Colonic mucosa (tissue), 4 donors: ENCODE measurements at regions not wholly inside any gene's neighbourhood (a gene's known extent, or its start where the extent isn't known, plus 50 kb on each side); places are given as distances from the start of the nearest gene placed in this dataset.
"Not testable (repeated sequence)": the region's sequence is repeated elsewhere in the genome, so short reads cannot be mapped to it uniquely, and the experiment has no call there.

ENCODE experiments used
- DNase-seq: peaks from one replicate; pipeline ENCODE4 v3.0.0-alpha.2; 2020
- H3K27ac ChIP-seq: fragments of 200-600 bp; one replicate; pipeline ENCODE4 v1.8.0; 2021
- H3K27me3 ChIP-seq: fragments of 200-600 bp; one replicate; pipeline ENCODE4 v1.8.0; 2021
- H3K36me3 ChIP-seq: fragments of 200-600 bp; one replicate; pipeline ENCODE4 v1.8.0; 2021
- H3K4me1 ChIP-seq: fragments of 200-600 bp; one replicate; pipeline ENCODE4 v1.8.0; 2021; ENCODE audit warnings: mild to moderate bottlenecking
- H3K4me3 ChIP-seq: fragments of 200-600 bp; one replicate; pipeline ENCODE4 v1.8.0; 2021
- H3K9ac ChIP-seq, 2 donors: one replicate each; pipeline ENCODE4 v1.7.0; 2013; ENCODE audit warnings: control low read depth in 2 of 2, low read depth in 2 of 2, low read length in 2 of 2
- H3K9me3 ChIP-seq: fragments of 200-600 bp; one replicate; pipeline ENCODE4 v1.8.0; 2021
- CTCF ChIP-seq: fragments of 200-600 bp; IDR thresholded peaks from one replicate; pipeline ENCODE4 v1.8.0; 2022; ENCODE audit warnings: antibody characterized with exemption, mild to moderate bottlenecking
- intact Hi-C: fragments of 100-400 bp; cut with DNase I; formaldehyde crosslinking; loops from one replicate; pipeline ENCODE4 v1.14.1; 2022
- donor health status: healthy.
- donor health status: DM: no; HTN: no; CAD: no.
- donor health status: DM: no; HTN: no; CAD: no.

- no peak for TF ChIP-seq CTCF
Observed at GRCh38 chr17:53219821-53220220, 602.9 kb upstream of the KIF2B start.

GRCh38 chr17:53218723-53219122 lies 604.0 kb upstream of the KIF2B start:
- Histone ChIP-seq H3K36me3 (no peaks in the 10 kb centered on the region), H3K4me3 (no peak overlapping the region), H3K27ac (no peak overlapping the region), H3K4me1 (no peaks in the 10 kb centered on the region), H3K9me3 (no peaks in the 10 kb centered on the region), H3K27me3 (no peaks in the 10 kb centered on the region), H3K9ac (no peak overlapping the region)
- DNase-seq: no peak
- no peak for TF ChIP-seq CTCF
- intact Hi-C loops: no loop called here

More at GRCh38 chr17:53219821-53220220, 602.9 kb upstream of the KIF2B start:
- intact Hi-C loops: no loop called here
- DNase-seq: no peak
- Histone ChIP-seq H3K9ac (no peak overlapping the region), H3K36me3 (no peaks in the 10 kb centered on the region), H3K4me3 (no peak overlapping the region), H3K27ac (no peak overlapping the region), H3K4me1 (no peaks in the 10 kb centered on the region), H3K27me3 (no peaks in the 10 kb centered on the region), H3K9me3 (no peaks in the 10 kb centered on the region)

GRCh38 chr17:53217311-53217710 lies 605.4 kb upstream of the KIF2B start:
- no peaks in the 10 kb centered on the region for H3K9me3 ChIP-seq
- H3K4me1 ChIP-seq: no peaks in the 10 kb centered on the region
- no peak for DNase-seq
- no peaks in the 10 kb centered on the region for H3K36me3 ChIP-seq
- H3K27ac ChIP-seq: no peak overlapping the region
- no peak overlapping the region for H3K4me3 ChIP-seq
- TF ChIP-seq CTCF: no peak
- intact Hi-C loops: no loop called here
- no peak overlapping the region for H3K9ac ChIP-seq
- H3K27me3 ChIP-seq: no peaks in the 10 kb centered on the region

GRCh38 chr17:53208935-53209334 lies 613.8 kb upstream of the KIF2B start:
- H3K4me1 ChIP-seq, H3K4me3 ChIP-seq, H3K9ac ChIP-seq, H3K27me3 ChIP-seq, H3K9me3 ChIP-seq, H3K27ac ChIP-seq, intact Hi-C loops, H3K36me3 ChIP-seq, DNase-seq: not testable (repeated sequence)

GRCh38 chr17:53193044-53193443 lies 629.7 kb upstream of the KIF2B start:
- Histone ChIP-seq H3K27ac (no peak overlapping the region), H3K9me3 (no peaks in the 10 kb centered on the region), H3K4me3 (no peak overlapping the region), H3K36me3 (no peaks in the 10 kb centered on the region), H3K9ac (no peak overlapping the region), H3K4me1 (no peaks in the 10 kb centered on the region), H3K27me3 (no peaks in the 10 kb centered on the region)
- intact Hi-C loops: no loop called here
- no peak for TF ChIP-seq CTCF
- DNase-seq: no peak

GRCh38 chr17:53191878-53192277 lies 630.8 kb upstream of the KIF2B start:
- no peak for DNase-seq
- intact Hi-C loops: no loop called here
- H3K4me1 ChIP-seq: no peaks in the 10 kb centered on the region
- no peaks in the 10 kb centered on the region for H3K36me3 ChIP-seq
- no peak overlapping the region for H3K27ac ChIP-seq
- no peak for TF ChIP-seq CTCF
- no peaks in the 10 kb centered on the region for H3K27me3 ChIP-seq
- H3K9me3 ChIP-seq: no peaks in the 10 kb centered on the region
- no peak overlapping the region for H3K4me3 ChIP-seq
- no peak overlapping the region for H3K9ac ChIP-seq
